ENCODE measurements at regions not wholly inside any gene's neighbourhood (a gene's known extent, or its start where the extent isn't known, plus 50 kb on each side); places are given as distances from the start of the nearest gene placed in this dataset.

- no peak for FAIRE-seq
- H3K4me3 ChIP-seq (ENCODE audit: low read depth in 1 of 3, low read length in 3 of 3), result no peak overlapping the region
- no peaks in the 10 kb centered on the region for H3K4me1 ChIP-seq (ENCODE audit: control insufficient read depth in 3 of 3, insufficient read depth in 2 of 3, low read depth in 1 of 3, low read length in 2 of 3)
- no peaks in the 10 kb centered on the region for H3K36me3 ChIP-seq (ENCODE audit: control insufficient read depth in 3 of 3, insufficient read depth in 2 of 3, low read depth in 1 of 3, low read length in 3 of 3)
- no peak overlapping the region for H3K27ac ChIP-seq (ENCODE audit: low read depth in 1 of 3, low read length in 2 of 3)
- WGBS, 3 donors, result 70 to 77% (median 73%) methylated on average over 6 of the region's 6 CpGs
- H3K27me3 ChIP-seq (ENCODE audit: control insufficient read depth in 3 of 3, insufficient read depth in 3 of 3, low read length in 3 of 3), result no peaks in the 10 kb centered on the region
- no peaks in the 10 kb centered on the region for H3K9me3 ChIP-seq (ENCODE audit: control insufficient read depth in 2 of 2, insufficient read depth in 1 of 2, low read depth in 1 of 2, low read length in 1 of 2)
- DNase-seq, result no peak
Observed at GRCh38 chr3:7920211-7920610, 581.4 kb upstream of the LMCD1 start.

DNA sequence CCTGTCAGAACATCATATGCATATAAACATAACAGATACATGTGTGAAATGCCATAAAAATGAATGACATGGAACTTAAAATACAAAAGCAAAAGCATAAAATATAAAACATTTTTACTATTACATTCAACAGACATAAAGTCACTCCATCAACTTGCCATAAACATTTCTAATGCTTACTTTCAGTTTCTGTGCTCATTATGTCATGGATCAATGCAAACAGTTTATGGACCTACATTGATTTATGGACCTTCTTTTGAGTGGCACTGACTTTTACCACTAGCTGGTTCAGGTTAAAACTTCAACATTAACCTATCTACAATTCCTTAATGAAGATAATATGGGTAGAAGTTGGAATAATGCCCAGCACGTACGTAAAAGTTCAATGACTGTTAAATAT is 577.4 kb upstream of the LMCD1 start:
- Histone ChIP-seq H3K27me3 (ENCODE audit: control insufficient read depth in 3 of 3, insufficient read depth in 3 of 3, low read length in 3 of 3) (no peaks in the 10 kb centered on the region), H3K4me1 (ENCODE audit: control insufficient read depth in 3 of 3, insufficient read depth in 2 of 3, low read depth in 1 of 3, low read length in 2 of 3) (peaks cover 0 to 2% (median 0%) of the 10 kb centered on the region in 3 donors), H3K9me3 (ENCODE audit: control insufficient read depth in 2 of 2, insufficient read depth in 1 of 2, low read depth in 1 of 2, low read length in 1 of 2) (no peaks in the 10 kb centered on the region), H3K27ac (ENCODE audit: low read depth in 1 of 3, low read length in 2 of 3) (no peak overlapping the region), H3K36me3 (ENCODE audit: control insufficient read depth in 3 of 3, insufficient read depth in 2 of 3, low read depth in 1 of 3, low read length in 3 of 3) (no peaks in the 10 kb centered on the region), H3K4me3 (ENCODE audit: low read depth in 1 of 3, low read length in 3 of 3) (no peak overlapping the region)
- DNase-seq, result peak; percentile 21 to 32
- FAIRE-seq, result peak; percentile 39
- 14 to 50% (median 40%) methylated on average over 2 of the region's 2 CpGs for WGBS, 3 donors

- H3K4me1 ChIP-seq (ENCODE audit: control insufficient read depth in 3 of 3, insufficient read depth in 2 of 3, low read depth in 1 of 3, low read length in 2 of 3), result peaks cover 0 to 2% (median 0%) of the 10 kb centered on the region in 3 donors
- no peak for DNase-seq
- 77 to 78% (median 78%) methylated on average over 1 of the region's 1 CpG for WGBS, 3 donors
- no peaks in the 10 kb centered on the region for H3K9me3 ChIP-seq (ENCODE audit: control insufficient read depth in 2 of 2, insufficient read depth in 1 of 2, low read depth in 1 of 2, low read length in 1 of 2)
- no peak for FAIRE-seq
- no peaks in the 10 kb centered on the region for H3K27me3 ChIP-seq (ENCODE audit: control insufficient read depth in 3 of 3, insufficient read depth in 3 of 3, low read length in 3 of 3)
- H3K4me3 ChIP-seq (ENCODE audit: low read depth in 1 of 3, low read length in 3 of 3), result no peak overlapping the region
- H3K36me3 ChIP-seq (ENCODE audit: control insufficient read depth in 3 of 3, insufficient read depth in 2 of 3, low read depth in 1 of 3, low read length in 3 of 3), result no peaks in the 10 kb centered on the region
- no peak overlapping the region for H3K27ac ChIP-seq (ENCODE audit: low read depth in 1 of 3, low read length in 2 of 3)
Observed at GRCh38 chr3:7927015-7927414, 574.6 kb upstream of the LMCD1 start.

DNA sequence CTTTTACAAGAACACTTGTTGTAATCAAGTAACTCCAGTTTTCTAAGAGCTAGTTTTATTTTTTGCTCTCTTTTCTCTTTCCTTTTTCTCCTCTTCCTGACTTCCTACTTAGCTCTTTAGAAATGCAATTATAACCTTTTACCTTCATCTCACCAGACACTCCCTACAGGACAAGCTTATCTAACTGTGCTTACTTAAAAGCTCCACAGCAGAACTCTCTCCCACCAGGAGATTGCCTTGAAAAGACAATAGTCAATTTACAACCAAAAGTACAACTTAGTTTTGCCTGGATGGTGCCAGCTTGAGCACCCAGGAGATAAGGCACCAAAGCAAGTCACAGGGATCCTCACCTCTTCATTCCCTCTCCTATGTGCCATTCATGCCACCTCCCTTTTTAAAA is 573.8 kb upstream of the LMCD1 start:
- FAIRE-seq (no peak), DNase-seq (no peak)
- Histone ChIP-seq H3K27ac (ENCODE audit: low read depth in 1 of 3, low read length in 2 of 3) (peak overlapping the region in 1 of 3 donors; percentile 12), H3K4me1 (ENCODE audit: control insufficient read depth in 3 of 3, insufficient read depth in 2 of 3, low read depth in 1 of 3, low read length in 2 of 3) (peaks cover 0 to 2% (median 0%) of the 10 kb centered on the region in 3 donors), H3K9me3 (ENCODE audit: control insufficient read depth in 2 of 2, insufficient read depth in 1 of 2, low read depth in 1 of 2, low read length in 1 of 2) (no peaks in the 10 kb centered on the region), H3K27me3 (ENCODE audit: control insufficient read depth in 3 of 3, insufficient read depth in 3 of 3, low read length in 3 of 3) (no peaks in the 10 kb centered on the region), H3K4me3 (ENCODE audit: low read depth in 1 of 3, low read length in 3 of 3) (no peak overlapping the region), H3K36me3 (ENCODE audit: control insufficient read depth in 3 of 3, insufficient read depth in 2 of 3, low read depth in 1 of 3, low read length in 3 of 3) (no peaks in the 10 kb centered on the region)

DNA sequence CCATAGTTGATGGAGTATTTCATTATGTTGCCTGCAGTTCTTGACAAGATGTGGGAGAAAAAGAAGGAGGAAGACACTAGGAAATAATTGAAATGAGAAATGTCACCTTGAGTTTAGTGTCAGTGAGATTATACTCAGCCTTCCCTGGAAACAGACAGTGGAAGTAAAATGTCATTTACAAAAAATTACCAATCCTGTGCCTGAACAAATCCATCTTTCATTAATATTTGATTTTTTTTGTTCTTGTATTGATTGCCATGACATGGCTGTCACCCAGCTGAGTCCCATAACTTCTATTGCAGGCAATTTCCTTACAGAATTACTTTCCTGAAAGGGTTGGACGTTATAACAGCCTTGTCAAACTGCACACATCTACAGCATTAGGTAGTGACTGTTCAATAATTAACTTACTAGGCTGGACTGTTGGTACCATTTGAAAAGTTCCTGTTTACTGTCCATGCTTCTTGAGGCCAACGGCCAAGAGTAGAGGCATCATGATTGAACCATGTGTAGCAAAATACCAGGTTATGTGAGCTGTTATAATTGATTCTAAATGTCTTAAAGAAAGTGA is 572.2 kb upstream of the LMCD1 start:
- peak in 1 of 2 donors; percentile 33 for DNase-seq
- no peak for FAIRE-seq
- peaks cover 0 to 4% of the 10 kb centered on the region in 2 donors for H3K9me3 ChIP-seq (ENCODE audit: control insufficient read depth in 2 of 2, insufficient read depth in 1 of 2, low read depth in 1 of 2, low read length in 1 of 2)
- H3K4me1 ChIP-seq (ENCODE audit: control insufficient read depth in 3 of 3, insufficient read depth in 2 of 3, low read depth in 1 of 3, low read length in 2 of 3), result peaks cover 0 to 2% (median 0%) of the 10 kb centered on the region in 3 donors
- 13 to 54% (median 13%) methylated on average over 2 of the region's 2 CpGs for WGBS, 3 donors
- H3K27ac ChIP-seq (ENCODE audit: low read depth in 1 of 3, low read length in 2 of 3), result no peak overlapping the region
- H3K4me3 ChIP-seq (ENCODE audit: low read depth in 1 of 3, low read length in 3 of 3), result no peak overlapping the region
- no peaks in the 10 kb centered on the region for H3K36me3 ChIP-seq (ENCODE audit: control insufficient read depth in 3 of 3, insufficient read depth in 2 of 3, low read depth in 1 of 3, low read length in 3 of 3)
- no peaks in the 10 kb centered on the region for H3K27me3 ChIP-seq (ENCODE audit: control insufficient read depth in 3 of 3, insufficient read depth in 3 of 3, low read length in 3 of 3)

GRCh38 chr3:7934362-7934761 is 567.3 kb upstream of the LMCD1 start:
- WGBS, 3 donors, result 29 to 57% (median 31%) methylated on average over 2 of the region's 2 CpGs
- H3K4me1 ChIP-seq (ENCODE audit: control insufficient read depth in 3 of 3, insufficient read depth in 2 of 3, low read depth in 1 of 3, low read length in 2 of 3), result no peaks in the 10 kb centered on the region
- H3K4me3 ChIP-seq (ENCODE audit: low read depth in 1 of 3, low read length in 3 of 3), result no peak overlapping the region
- no peak overlapping the region for H3K27ac ChIP-seq (ENCODE audit: low read depth in 1 of 3, low read length in 2 of 3)
- DNase-seq, result no peak
- FAIRE-seq, result no peak
- H3K27me3 ChIP-seq (ENCODE audit: control insufficient read depth in 3 of 3, insufficient read depth in 3 of 3, low read length in 3 of 3), result no peaks in the 10 kb centered on the region
- H3K36me3 ChIP-seq (ENCODE audit: control insufficient read depth in 3 of 3, insufficient read depth in 2 of 3, low read depth in 1 of 3, low read length in 3 of 3), result no peaks in the 10 kb centered on the region
- peaks cover 0 to 5% of the 10 kb centered on the region in 2 donors for H3K9me3 ChIP-seq (ENCODE audit: control insufficient read depth in 2 of 2, insufficient read depth in 1 of 2, low read depth in 1 of 2, low read length in 1 of 2)

DNA sequence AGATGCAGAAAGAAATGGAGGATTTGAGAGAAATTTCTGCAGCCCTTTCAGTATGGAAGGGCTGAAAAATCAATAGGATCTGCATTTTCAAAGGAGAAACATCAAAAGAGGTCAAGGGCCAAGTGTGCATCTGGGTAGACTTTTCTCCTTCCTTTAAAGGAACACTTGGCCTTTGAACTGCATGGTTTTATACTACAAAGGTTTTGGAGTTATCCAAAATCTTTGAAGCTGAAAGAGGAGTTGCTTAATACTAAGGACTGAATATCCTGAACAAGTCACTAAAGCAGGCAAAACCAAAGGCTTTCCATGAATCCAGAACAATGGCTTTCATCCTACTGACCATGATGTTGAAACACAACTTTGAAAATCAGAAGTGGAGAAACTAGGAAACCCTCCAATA is 553.7 kb upstream of the LMCD1 start:
- no peak for DNase-seq

DNA sequence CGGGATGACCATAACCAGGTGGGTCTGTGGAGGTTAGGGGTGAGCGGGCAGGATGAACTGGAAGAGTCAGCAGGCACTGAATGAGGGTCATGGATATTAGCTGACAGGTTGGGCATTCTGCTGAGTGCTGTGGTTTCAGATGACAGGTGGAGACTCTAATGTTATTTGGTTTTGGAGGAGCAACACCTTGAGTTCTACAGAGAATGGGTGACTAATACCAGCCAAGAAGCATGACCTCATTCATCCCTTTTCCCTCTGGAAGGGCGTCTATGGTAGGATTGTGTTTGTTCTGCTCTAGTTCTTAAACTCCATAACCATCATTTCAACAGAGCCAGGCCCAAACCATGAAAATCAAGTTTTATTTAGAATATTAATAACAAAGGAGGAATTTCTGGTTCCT is 550.7 kb upstream of the LMCD1 start:
- Histone ChIP-seq H3K4me1 (ENCODE audit: control insufficient read depth in 3 of 3, insufficient read depth in 2 of 3, low read depth in 1 of 3, low read length in 2 of 3) (no peaks in the 10 kb centered on the region), H3K27me3 (ENCODE audit: control insufficient read depth in 3 of 3, insufficient read depth in 3 of 3, low read length in 3 of 3) (no peaks in the 10 kb centered on the region), H3K9me3 (ENCODE audit: control insufficient read depth in 2 of 2, insufficient read depth in 1 of 2, low read depth in 1 of 2, low read length in 1 of 2) (no peaks in the 10 kb centered on the region), H3K27ac (ENCODE audit: low read depth in 1 of 3, low read length in 2 of 3) (no peak overlapping the region), H3K36me3 (ENCODE audit: control insufficient read depth in 3 of 3, insufficient read depth in 2 of 3, low read depth in 1 of 3, low read length in 3 of 3) (no peaks in the 10 kb centered on the region), H3K4me3 (ENCODE audit: low read depth in 1 of 3, low read length in 3 of 3) (no peak overlapping the region)
- DNase-seq, result no peak
- WGBS, 3 donors, result 81 to 91% (median 90%) methylated on average over 3 of the region's 3 CpGs
- no peak for FAIRE-seq

More for the DNA sequence above, 553.7 kb upstream of the LMCD1 start:
- H3K27ac ChIP-seq (ENCODE audit: low read depth in 1 of 3, low read length in 2 of 3), result no peak overlapping the region
- H3K4me3 ChIP-seq (ENCODE audit: low read depth in 1 of 3, low read length in 3 of 3), result no peak overlapping the region
- FAIRE-seq, result no peak
- no peaks in the 10 kb centered on the region for H3K9me3 ChIP-seq (ENCODE audit: control insufficient read depth in 2 of 2, insufficient read depth in 1 of 2, low read depth in 1 of 2, low read length in 1 of 2)
- no peaks in the 10 kb centered on the region for H3K4me1 ChIP-seq (ENCODE audit: control insufficient read depth in 3 of 3, insufficient read depth in 2 of 3, low read depth in 1 of 3, low read length in 2 of 3)
- H3K36me3 ChIP-seq (ENCODE audit: control insufficient read depth in 3 of 3, insufficient read depth in 2 of 3, low read depth in 1 of 3, low read length in 3 of 3), result no peaks in the 10 kb centered on the region
- H3K27me3 ChIP-seq (ENCODE audit: control insufficient read depth in 3 of 3, insufficient read depth in 3 of 3, low read length in 3 of 3), result no peaks in the 10 kb centered on the region

DNA sequence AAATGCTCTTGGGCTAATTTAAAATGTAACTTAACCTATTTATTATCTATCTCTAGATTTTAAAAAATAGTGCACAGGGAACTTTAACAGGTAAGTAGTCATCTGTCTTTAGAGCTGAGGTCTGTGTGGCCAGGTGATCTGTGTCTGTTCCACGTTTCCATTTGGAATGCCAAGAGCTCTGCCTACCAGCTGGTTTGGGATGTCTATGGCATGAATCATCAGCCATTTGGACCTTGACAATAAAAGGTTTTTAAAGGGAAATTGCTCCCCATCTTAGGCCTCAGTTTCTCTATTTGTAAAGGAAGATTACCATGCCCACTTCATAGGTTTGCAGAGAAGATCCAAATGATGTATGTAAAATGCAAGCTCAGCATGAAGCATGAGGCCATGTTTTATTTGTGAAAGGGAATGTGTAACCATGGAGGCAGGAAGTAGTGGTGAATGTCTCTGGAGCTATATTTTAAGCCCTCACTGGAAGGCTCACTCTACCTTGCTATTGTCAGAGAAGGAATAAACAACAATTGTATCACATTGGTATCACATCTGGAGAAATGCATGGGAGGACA is 548.1 kb upstream of the LMCD1 start:
- Histone ChIP-seq H3K36me3 (ENCODE audit: control insufficient read depth in 3 of 3, insufficient read depth in 2 of 3, low read depth in 1 of 3, low read length in 3 of 3) (no peaks in the 10 kb centered on the region), H3K27me3 (ENCODE audit: control insufficient read depth in 3 of 3, insufficient read depth in 3 of 3, low read length in 3 of 3) (no peaks in the 10 kb centered on the region), H3K4me1 (ENCODE audit: control insufficient read depth in 3 of 3, insufficient read depth in 2 of 3, low read depth in 1 of 3, low read length in 2 of 3) (no peaks in the 10 kb centered on the region), H3K4me3 (ENCODE audit: low read depth in 1 of 3, low read length in 3 of 3) (no peak overlapping the region), H3K9me3 (ENCODE audit: control insufficient read depth in 2 of 2, insufficient read depth in 1 of 2, low read depth in 1 of 2, low read length in 1 of 2) (no peaks in the 10 kb centered on the region), H3K27ac (ENCODE audit: low read depth in 1 of 3, low read length in 2 of 3) (no peak overlapping the region)
- FAIRE-seq (no peak), DNase-seq (no peak)
- 0 to 8% (median 4%) methylated on average over 1 of the region's 1 CpG for WGBS, 3 donors

Measured in small intestine (tissue), 7 donors.